Activated T-cell treated with anti-CD3 and anti-CD28 coated beads for 24 hours (primary cell): ENCODE measurements at regions not wholly inside any gene's neighbourhood (a gene's known extent, or its start where the extent isn't known, plus 50 kb on each side); places are given as distances from the start of the nearest gene placed in this dataset.
"Not testable (repeated sequence)": the region's sequence is repeated elsewhere in the genome, so short reads cannot be mapped to it uniquely, and the experiment has no call there.

Experiments used
- DNase-seq: peaks from one replicate; pipeline ENCODE4 v3.0.0-alpha.2; 2020; ENCODE audit warnings: low read depth

DNA sequence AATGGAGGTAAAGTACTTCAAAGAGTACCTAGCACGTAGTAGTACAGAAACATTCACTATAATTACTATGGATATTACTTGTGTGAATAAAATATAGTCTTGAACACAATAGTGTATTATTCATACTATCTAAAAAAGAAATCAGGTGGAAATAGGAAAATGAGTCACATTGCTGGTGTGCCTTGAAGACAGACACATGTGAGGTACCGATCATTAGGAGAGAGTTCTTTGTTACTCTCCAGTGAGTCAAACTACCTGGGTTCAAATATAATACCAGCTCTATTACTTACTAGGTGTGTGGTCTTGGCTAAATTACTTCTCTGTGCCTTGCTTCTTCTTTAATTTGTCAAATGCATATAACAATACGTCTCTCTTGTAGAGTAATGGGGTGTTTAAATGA, 50.8 kb upstream of the BEND6 start:
- DNase-seq: no peak

DNA sequence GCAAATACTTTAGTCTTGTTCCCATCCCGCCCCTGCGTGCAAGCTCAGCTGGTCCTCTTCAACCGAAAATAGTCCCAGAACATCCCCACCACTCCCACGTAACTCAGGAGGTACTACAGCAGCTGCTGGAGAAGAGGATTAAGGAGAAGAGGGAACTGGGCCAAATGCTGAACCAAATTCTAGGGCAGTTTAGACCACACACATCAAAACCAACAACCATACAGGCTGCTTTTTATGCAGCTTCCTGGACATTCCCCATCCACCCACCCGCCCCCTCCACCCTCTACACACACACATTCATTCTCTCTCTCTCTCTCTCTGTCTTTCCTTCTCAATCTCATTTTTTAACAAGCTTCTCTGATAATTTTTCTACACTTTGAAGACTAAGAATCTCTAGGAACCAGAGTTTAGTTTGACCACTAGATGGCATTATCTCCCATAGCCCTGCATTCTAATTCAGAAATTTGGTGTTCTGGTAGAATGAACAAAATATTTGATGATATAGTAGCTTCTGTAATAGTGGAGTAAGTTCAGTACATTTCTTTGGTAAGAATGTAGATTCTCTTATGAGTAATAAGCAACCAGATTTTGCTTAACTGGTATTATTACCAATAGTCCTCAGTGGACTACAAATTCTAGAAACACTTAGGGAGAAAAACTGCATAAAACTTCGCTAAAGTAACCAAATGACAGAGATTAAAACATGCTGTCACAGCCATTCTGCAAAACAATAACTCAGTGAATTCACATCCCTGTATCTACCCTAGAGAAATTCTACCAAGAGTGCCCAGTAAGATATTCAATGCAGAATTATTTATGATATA, 52.1 kb upstream of the BEND6 start:
- DNase-seq: no peak

DNA sequence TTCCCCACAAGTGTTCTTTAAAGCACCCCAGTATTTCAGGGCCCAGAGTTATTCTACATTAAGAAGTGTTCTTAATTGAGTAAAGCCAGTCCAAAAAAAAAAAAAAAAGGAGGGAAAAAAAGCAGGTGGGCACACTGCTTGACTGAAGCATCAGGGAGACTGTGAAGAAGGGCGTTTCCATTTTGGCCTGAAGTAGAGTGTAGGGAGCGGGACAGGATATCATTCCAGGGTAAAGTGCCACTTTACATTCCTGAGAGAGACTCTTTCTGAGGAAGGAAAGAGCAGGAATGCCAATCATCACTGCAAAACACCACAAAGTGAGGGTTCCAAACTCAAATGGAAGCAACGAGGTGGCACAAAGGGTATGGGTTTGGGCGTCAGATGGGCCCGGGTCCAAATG, 54.1 kb upstream of the BEND6 start:
- DNase-seq: no peak

DNA sequence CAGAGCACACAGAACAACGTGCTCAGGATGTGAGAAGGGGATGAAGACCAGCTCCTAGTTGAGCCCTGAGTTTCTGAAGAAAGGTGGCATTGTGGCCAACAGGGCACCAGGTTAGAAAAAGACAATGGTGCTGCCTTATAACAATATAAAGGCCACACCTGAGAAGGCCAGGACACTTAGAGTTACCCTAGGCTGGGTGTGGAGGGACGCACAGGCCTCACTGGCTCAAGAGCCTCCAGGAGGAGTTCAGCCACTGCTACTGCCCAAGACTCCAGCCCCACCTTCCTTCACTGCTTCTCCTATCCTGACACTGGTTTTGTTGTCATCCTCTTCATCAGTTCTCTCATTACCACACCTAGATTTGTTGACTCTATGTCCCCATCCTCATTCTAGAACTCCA, 55.2 kb upstream of the BEND6 start:
- no peak for DNase-seq

DNA sequence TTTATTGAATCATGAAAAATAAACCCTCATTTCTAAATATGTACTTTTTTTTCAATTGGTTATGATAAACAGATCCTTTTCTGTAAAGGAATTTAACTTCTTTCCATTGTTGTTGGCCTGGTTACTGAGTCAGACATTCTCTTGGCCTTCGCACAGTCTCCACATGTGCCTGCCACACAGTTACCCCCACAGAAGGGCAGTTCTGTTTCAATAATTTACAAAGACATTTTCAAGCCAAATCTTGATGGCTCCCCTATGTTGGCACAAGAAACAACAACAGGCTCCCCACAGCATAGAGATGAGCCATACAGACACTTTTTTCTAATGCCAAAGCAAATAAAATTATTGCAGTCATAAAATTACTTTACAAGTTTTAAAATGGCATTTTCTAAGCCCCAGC, 55.6 kb upstream of the BEND6 start:
- DNase-seq: no peak

DNA sequence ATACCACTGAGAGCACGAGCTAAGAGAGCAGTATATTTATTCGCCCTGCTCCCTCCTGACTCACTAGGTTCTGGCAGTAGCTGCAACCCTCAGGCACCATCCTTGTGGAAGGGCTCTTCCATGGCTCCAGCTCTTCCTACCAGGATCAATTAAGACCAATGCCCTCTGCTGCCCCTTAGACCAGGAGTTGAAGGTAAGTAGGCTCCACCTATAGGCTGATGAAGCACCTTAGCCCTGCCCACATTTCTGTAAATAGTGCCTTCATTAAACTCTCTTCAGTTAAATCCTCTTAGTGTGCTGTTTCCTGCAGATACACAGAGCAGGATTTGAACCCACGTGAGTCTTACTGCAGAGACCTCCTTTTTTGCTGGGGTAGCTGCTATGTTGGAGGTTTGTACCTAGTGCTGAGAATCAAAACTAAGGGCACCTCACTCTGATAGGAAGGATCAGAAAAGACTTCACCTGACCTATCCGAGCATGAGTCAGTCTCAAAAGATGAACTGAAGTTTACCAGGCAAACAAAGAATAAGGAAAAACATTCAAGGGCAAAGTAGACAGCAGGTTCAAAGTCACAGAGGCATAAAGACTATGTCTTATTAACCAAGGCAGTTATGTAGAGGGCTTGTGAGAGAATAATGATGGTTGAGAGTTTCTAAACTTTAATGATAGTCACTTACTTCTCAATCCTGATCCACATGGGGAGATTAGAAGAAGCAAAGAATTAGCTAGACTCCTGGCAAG, 56.9 kb upstream of the BEND6 start:
- no peak for DNase-seq

DNA sequence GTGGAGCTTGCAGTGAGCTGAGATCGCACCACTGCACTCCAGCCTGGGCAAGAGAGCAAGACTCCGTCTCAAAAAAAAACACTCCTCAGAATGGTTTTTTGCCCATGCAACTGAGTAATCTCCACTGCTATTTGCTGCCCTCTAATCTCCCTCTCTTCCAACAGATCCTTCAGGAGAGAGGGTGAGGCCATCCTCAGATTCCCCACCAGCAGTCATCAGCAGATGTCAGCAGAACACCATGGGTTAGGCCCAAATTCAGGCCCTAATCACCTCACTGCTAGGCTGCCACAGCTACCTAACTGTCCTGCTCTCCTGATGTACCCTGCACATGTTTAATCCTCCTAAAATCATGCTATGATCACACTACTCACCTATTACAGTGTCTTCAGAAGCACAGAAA, 63.2 kb upstream of the BEND6 start:
- no peak for DNase-seq

DNA sequence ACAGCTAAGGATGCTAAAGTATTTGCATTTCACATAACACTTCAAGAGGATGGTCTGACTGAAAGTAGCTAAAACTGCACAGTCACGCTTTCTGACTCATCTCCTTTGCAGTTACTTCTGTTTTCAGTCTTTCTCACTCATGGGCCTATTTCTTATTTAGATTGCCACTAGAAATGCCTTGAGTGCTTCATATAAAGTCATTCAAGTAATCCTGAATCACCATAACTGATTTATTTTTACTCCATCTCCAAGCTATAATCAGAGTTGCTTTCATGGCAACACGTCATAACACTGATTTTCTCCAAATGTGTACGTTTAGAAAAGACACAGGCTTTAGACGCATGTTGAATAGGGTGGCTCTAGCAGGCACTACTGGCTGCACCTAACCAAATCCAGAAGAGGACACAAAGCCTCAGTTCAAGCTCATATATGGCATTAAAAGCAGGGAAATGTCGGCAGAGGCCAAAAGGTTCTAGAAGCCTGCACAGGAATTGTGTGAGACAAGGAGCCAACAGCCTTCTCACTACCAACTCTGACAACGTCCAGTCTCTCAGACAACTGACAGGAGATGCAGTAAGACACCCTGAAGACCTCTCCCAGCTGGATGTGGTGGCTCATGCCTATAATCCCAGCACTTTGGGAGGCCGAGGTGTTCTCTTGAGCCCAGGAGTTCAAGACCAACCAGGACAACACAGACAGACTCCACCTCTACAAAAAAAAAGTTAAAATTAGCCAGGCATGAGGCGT, 64.1 kb upstream of the BEND6 start:
- DNase-seq: no peak

DNA sequence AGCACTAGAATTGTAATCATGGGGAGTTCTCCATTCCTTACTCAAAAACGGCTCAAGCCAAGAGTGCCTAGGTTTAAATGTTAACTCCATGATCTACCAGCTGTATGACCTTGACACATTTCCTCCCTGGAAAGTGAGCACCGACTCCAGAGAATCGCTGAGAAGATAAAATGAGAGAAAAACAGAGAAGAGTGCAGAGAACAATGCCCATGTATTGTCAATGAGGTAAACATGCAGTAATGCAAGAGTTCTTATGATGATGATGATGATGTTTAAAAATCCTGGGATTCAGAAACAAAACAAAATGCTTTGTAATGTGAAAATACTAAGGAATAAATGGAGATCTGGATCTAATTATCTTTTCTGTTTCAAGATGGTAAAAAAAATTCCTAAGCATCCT, 64.8 kb upstream of the BEND6 start:
- no peak for DNase-seq

DNA sequence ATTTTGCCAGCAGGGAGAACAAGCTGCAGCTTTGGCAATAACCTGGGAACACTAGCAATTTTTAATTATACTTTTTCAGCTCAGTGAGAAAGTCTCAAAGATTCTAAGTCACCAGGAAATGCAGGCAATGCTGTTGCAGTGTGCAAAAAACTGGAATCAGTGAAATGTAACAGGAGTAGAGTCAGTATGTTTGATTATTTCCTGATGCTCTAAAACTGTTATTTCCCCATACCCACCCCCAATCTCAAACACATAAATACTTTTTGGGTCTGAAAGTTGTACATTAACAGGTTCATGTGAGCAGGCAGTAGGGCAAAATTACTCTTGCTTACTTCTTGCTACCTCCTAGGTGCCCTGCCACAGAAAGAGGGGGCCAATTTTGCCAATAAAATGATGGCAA, 65.4 kb upstream of the BEND6 start:
- no peak for DNase-seq

DNA sequence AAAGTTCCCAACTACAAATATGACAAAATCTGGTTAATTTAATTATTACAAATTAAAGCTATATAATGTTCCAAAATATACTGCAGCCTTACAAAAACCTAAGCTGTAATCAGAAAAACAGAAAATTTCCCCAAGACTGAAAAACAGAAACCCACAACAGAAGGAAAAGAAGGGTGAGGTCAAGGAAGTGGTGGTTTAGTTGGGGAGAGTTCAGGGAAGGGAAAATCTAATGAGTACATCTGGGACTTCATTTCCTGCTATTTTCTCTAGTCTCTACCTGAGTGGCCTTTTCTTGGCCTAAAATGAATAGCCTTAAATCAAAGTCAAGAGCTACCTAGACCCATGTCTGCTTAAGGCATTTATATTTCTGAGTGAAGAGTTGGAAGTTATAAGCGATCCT, 66.2 kb upstream of the BEND6 start:
- no peak for DNase-seq

DNA sequence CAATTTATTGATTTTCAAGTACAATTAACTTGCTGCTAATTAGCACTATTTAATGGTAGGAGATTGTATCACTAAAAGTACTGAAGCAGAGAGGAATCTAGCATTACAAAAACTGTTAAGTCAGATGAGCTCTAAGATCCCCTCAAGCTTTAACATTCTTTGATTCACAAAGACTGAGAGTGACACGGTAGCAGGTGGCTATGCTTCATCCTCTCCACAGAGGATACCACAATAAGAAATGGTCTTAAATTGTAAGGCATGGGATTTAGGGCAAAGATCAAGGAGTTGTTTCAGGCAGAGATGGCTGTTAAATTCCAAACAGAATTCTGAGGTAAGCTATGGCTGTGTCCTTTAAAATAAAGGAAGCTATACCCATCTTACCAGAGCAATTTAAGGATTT, 67.8 kb upstream of the BEND6 start:
- DNase-seq: no peak

DNA sequence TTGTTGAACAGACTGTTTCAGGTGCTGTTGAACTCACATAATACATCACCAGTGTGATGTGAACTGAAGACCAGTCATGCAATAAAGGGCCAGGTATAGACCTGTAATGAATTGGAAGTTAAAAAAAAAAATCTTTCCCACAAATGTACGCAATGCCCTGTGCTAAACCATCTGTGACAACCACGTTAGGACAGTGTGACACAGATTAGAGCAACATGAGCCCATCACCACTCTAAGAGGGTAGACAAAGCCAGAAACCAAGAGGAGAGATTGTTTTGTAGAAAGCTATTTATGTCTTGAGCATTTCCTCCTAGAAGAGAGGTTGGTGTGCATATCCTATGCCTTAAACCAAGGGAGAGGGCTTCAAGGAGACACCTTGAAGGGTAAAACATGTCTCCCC, 77.0 kb upstream of the BEND6 start:
- DNase-seq: no peak

DNA sequence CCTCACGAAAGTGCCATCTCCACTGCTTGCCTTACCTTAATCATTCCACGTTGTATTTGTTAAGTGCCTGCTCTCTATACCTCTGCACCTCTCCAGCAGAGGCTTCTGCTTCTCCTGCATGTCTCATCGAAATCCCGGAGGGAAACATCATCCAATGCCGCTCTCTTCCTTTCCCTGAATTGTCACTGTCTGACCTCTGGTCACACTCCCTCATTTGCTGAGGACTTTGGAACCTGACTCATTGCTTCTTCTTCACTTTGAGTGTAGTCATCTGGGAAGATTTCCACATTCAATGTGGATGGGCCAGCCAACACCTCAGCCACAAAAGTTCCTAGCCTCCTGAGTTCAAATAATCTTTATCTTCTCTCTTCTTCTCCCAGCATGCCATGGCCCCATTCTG, 78.9 kb upstream of the BEND6 start:
- no peak for DNase-seq

DNA sequence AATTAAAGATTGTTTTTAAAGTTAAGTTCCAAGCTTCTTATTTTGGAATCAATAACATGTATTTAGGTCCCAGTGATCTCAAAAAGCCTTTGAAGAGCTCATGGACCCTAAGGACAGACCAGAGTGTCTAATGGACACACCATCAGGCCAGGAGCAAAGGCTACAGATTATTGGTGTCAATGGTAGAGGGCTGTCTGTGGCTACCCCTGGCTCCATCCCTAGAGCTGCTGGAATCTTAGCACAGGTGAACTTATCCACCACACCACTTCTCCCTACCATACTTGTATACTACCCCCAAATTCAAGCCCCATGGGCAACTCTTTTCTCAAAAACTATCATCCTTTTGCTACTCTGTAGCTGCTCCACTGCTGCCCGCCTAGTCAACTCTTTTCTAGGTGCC, 79.4 kb upstream of the BEND6 start:
- no peak for DNase-seq

DNA sequence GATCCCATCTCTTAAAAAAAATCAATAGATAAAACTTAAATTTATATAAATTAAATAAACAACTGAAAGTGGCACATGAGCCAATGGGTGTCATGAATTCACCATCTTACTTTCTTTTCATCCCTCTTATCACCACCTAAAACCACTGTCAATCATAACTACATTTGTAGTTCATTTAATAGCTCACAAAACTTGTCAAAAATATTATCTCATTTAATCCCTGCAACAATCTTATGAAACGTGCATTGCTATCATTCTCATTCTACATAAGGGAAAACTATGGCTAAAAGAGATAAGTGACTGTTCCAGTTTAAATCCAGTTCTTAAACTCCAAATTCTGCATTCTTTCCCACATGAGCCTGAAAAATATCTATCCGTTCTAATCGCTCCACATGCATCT, 80.6 kb upstream of the BEND6 start:
- no peak for DNase-seq

DNA sequence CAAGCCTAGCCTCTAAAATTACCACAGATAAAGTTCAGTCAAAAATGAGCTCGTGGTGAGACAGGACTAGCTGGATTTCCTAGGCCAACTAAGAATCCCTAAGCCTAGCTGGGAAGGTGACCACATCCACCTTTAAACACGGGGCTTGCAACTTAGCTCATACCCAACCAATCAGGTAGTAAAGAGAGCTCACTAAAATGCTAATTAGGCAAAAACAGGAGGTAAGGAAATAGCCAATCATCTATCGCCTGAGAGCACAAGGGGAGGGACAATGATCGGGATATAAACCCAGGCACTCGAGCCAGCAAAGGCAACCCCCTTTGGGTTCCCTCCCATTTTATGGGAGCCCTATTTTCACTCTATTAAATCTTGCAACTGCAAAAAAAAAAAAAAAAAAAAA, 84.9 kb upstream of the BEND6 start:
- not testable (repeated sequence) for DNase-seq

DNA sequence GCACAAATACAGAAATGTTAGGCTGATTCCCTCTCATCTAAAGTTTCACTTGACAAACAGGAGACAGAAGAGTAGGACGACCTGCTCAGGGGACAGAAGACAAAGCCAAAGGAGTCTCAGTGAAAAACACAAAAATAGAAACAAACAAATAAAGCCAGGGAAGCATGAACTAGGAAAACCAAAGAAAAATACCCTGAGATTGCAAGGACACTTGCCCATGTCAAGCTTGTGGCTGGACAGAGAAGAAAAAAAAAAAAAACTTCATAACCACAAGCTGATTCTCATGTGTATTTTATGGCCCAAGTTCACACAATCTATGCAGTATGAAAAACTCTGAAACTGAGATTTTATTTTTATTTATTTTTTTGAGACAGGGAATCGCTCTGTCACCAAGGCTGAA, 85.6 kb upstream of the BEND6 start:
- no peak for DNase-seq

DNA sequence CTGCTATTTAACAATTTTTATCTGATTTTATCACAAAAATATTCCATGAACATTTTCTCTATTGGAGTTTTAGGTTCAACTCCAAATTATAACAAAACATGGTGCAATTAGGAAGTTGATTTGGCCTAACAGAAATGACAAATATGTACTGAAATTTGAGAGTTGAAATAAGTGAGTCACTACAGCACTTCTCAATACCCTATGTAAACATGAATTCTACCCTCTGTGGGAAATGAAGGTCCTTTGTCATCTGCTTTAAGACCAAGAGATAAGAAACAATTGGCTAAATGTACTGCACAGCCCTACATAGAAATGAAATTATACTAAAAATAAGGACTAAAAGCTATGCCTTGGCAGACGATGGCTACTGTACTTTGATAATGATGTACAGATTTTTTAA, 86.2 kb upstream of the BEND6 start:
- no peak for DNase-seq

DNA sequence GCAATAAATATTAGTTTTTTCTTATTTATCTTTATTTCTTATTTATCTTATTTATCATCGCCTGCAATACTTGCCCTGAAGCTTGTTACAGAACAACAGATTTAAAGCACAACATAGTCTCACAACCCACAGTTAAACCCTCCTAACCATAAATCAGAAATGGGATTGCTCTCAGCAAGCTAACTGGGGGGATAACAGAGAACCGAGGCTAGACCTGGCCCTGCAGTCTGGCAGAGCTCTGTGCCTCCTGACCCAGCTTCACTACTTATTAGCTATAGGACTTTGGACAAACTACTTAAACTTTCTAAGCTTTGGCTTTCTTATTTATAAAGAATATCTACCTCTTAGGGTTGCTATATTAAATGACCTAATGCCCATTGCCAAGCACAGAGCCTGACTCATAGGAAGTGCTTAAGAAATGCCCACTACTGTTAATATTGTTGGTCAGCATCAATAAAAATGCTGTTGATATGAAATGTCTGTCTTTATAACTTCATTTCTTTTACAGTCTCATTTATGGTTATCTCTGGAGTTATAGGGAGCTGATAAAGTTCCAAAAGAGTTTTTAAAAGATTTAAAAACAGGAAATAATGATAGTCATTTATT, 87.9 kb upstream of the BEND6 start:
- no peak for DNase-seq

DNA sequence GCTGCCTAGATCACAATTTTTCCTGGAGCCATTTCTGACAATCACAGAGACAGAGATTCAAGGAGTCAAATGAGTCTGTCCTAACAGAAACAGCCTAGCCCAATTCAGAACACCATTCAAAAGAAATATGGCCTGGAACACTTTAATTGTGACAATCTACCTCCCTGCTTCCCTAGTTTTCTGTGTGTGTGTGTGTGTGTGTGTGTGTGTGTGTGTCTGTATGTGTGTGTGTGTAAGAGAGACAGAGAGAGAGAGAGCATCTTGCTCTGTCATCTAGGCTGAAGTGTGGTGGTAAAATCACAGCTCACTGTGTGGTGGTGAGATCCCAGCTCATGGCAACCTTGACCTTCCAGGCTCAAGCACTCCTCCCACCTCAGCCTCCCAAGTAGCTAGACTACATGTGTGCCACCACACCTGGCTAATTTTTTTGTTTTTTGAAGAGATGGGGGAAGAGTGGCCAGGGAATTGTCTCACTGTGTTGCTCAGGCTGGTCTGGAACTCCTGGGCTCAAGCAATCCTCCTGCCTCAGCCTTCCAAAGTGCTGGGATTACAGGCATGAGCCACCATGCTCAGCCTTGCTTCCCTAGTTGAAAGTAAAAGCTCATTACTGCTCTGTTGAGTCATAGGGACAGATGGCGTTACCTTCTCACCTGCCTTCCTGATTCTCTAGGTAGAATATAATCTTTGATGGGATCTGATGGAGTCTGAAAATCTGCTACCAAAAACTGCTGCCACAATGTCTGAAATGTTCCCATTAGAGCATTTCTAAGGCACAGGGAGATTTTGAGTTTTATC, 89.6 kb upstream of the BEND6 start:
- DNase-seq: no peak

DNA sequence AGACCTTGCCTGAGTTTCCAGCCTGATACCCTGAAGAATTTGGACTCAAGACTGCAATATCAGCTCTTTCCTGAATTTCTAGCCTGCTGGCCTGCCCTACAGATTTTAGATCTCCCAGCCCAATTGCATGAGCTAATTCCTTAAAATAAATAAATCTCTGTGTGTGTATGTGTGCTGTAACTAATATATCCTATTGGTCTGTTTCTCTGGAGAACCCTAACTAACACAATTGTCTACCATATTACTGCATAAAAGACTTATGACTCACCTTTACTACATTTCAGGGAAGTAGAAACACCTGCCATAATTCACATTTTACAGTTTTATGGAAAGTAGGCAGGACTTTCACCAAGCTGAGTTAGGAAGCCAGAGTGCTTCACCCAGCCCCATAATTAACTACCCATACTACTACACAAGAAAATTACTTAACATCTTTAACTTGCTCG, 90.7 kb upstream of the BEND6 start:
- DNase-seq: no peak
